ENCODE measurements at regions not wholly inside any gene's neighbourhood (a gene's known extent, or its start where the extent isn't known, plus 50 kb on each side); places are given as distances from the start of the nearest gene placed in this dataset.
"Not testable (repeated sequence)": the region's sequence is repeated elsewhere in the genome, so short reads cannot be mapped to it uniquely, and the experiment has no call there.

- not testable (repeated sequence) for DNase-seq
Measured at GRCh38 chr10:45122180-45122860, 121.6 kb downstream of the ZNF22 start.

- no peak for DNase-seq
Measured at GRCh38 chr10:45135443-45136198, 134.9 kb downstream of the ZNF22 start.

GRCh38 chr10:45136256-45136655, 135.5 kb downstream of the ZNF22 start:
- no peak for DNase-seq

GRCh38 chr10:45144326-45145070, 143.8 kb downstream of the ZNF22 start:
- no peak for DNase-seq

- not testable (repeated sequence) for DNase-seq
Measured at GRCh38 chr10:45145143-45145542, 144.4 kb downstream of the ZNF22 start.

GRCh38 chr10:45147000-45147399, 146.3 kb downstream of the ZNF22 start:
- no peak for DNase-seq

- DNase-seq = no peak
Measured at GRCh38 chr10:45150997-45151396, 150.3 kb downstream of the ZNF22 start.

GRCh38 chr10:45151467-45152214, 150.9 kb downstream of the ZNF22 start:
- DNase-seq = no peak

GRCh38 chr10:45152726-45153125, 152.0 kb downstream of the ZNF22 start:
- no peak for DNase-seq

- DNase-seq = no peak
Measured at GRCh38 chr10:45154502-45154901, 153.8 kb downstream of the ZNF22 start.

- DNase-seq = no peak
Measured at GRCh38 chr10:45155784-45156183, 155.1 kb downstream of the ZNF22 start.

GRCh38 chr10:45160271-45160670, 155.1 kb downstream of the OR13A1 start:
- DNase-seq = no peak

GRCh38 chr10:45163315-45163975, 152.0 kb downstream of the OR13A1 start:
- DNase-seq = no peak

- DNase-seq = not testable (repeated sequence)
Measured at GRCh38 chr10:45175520-45176118, 139.8 kb downstream of the OR13A1 start.

- no peak for DNase-seq
Measured at GRCh38 chr10:45179691-45180090, 135.7 kb downstream of the OR13A1 start.

- DNase-seq = no peak
Measured at GRCh38 chr10:45180507-45180906, 134.9 kb downstream of the OR13A1 start.

- no peak for DNase-seq
Measured at GRCh38 chr10:45180946-45181875, 134.2 kb downstream of the OR13A1 start.

GRCh38 chr10:45183174-45183573, 132.2 kb downstream of the OR13A1 start:
- no peak for DNase-seq

GRCh38 chr10:45197816-45198485, 117.5 kb downstream of the OR13A1 start:
- DNase-seq = no peak

Measured in NCI-H1417 treated with DMSO at 0.1 percent for 48 hours (cell line).